ENCODE measurements at regions not wholly inside any gene's neighbourhood (a gene's known extent, or its start where the extent isn't known, plus 50 kb on each side); places are given as distances from the start of the nearest gene placed in this dataset.

- DNase-seq = no peak
These were observed 375.3 kb downstream of the SLC4A3 start for GRCh38 chr2:220002699-220003098.

- no peak for DNase-seq
These were observed 377.9 kb downstream of the SLC4A3 start for GRCh38 chr2:220005362-220005761.

GRCh38 chr2:220006152-220006621 is 378.8 kb downstream of the SLC4A3 start:
- no peak for DNase-seq

GRCh38 chr2:220011859-220012258 is 384.4 kb downstream of the SLC4A3 start:
- DNase-seq = no peak

- DNase-seq = no peak
These were observed 387.5 kb downstream of the SLC4A3 start for GRCh38 chr2:220014961-220015360.

GRCh38 chr2:220015576-220015975 is 388.1 kb downstream of the SLC4A3 start:
- DNase-seq = no peak

- DNase-seq = no peak
These were observed 397.8 kb downstream of the SLC4A3 start for GRCh38 chr2:220025207-220025606.

- DNase-seq = no peak
These were observed 401.6 kb downstream of the SLC4A3 start for GRCh38 chr2:220029013-220029412.

GRCh38 chr2:220033546-220033945 is 406.1 kb downstream of the SLC4A3 start:
- no peak for DNase-seq

- DNase-seq = no peak
These were observed 407.1 kb downstream of the SLC4A3 start for GRCh38 chr2:220034426-220035130.

- DNase-seq = no peak
These were observed 409.0 kb downstream of the SLC4A3 start for GRCh38 chr2:220036431-220036830.

GRCh38 chr2:220040346-220040745 is 412.9 kb downstream of the SLC4A3 start:
- no peak for DNase-seq

- no peak for DNase-seq
These were observed 414.0 kb downstream of the SLC4A3 start for GRCh38 chr2:220041447-220041846.

- DNase-seq = no peak
These were observed 415.9 kb downstream of the SLC4A3 start for GRCh38 chr2:220043155-220043989.

GRCh38 chr2:220043990-220044335 is 416.5 kb downstream of the SLC4A3 start:
- DNase-seq = no peak

- DNase-seq = no peak
These were observed 417.0 kb downstream of the SLC4A3 start for GRCh38 chr2:220044383-220044782.

- no peak for DNase-seq
These were observed 419.1 kb downstream of the SLC4A3 start for GRCh38 chr2:220046507-220046906.

- DNase-seq = no peak
These were observed 424.3 kb downstream of the SLC4A3 start for GRCh38 chr2:220051716-220052115.

GRCh38 chr2:220053919-220054318 is 426.5 kb downstream of the SLC4A3 start:
- DNase-seq = no peak

- DNase-seq = no peak
These were observed 430.0 kb downstream of the SLC4A3 start for GRCh38 chr2:220057391-220057790.

- DNase-seq = no peak
These were observed 430.5 kb downstream of the SLC4A3 start for GRCh38 chr2:220057916-220058315.

GRCh38 chr2:220064111-220065030 is 436.9 kb downstream of the SLC4A3 start:
- DNase-seq = no peak

GRCh38 chr2:220065581-220065980 is 438.2 kb downstream of the SLC4A3 start:
- no peak for DNase-seq

Measured in activated T-cell treated with anti-CD3 and anti-CD28 coated beads, Interleukin-2, amount 50 U/mL, for 1 hour (primary cell).